Retinal pigment epithelial cell (primary cell): ENCODE measurements at regions not wholly inside any gene's neighbourhood (a gene's known extent, or its start where the extent isn't known, plus 50 kb on each side); places are given as distances from the start of the nearest gene placed in this dataset.

ENCODE experiments used
- DNase-seq: peaks from one replicate; pipeline ENCODE4 v3.0.0-alpha.2; 2010; ENCODE audit warnings: low read depth
- H3K4me3 ChIP-seq: 2 replicates; pipeline ENCODE4 v1.5.1; 2011; ENCODE audit warnings: mild to moderate bottlenecking, low read length, control low read depth, moderate library complexity
- TF ChIP-seq, protein P1 (sequence below): conservative IDR thresholded peaks from 2 replicates; pipeline ENCODE4 v1.5.1; 2011; ENCODE audit warnings: low read depth, low read length, control low read depth, inconsistent platforms

DNA sequence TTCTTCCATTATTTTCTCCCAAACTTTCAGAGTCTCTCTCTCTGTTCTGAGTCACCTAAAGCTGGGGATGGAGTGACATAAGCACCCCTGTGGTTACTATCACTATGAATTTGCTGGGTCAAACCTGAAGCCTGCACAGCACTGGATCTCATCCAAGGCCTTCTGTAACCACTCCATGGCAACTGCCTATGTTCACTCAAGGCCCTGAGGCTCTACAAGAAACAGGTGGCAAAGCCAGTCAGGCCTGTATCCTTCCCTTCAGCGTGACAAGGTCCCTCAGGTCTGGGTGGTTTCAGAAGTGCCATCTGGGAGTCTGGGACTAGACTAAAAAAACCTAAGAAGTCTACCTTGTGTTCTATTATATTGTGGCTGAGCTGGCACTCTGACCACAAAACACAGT lies 1278.8 kb upstream of the EYS start:
- DNase-seq = no peak
- no peak overlapping the region for H3K4me3 ChIP-seq
- TF ChIP-seq, protein P1, sequence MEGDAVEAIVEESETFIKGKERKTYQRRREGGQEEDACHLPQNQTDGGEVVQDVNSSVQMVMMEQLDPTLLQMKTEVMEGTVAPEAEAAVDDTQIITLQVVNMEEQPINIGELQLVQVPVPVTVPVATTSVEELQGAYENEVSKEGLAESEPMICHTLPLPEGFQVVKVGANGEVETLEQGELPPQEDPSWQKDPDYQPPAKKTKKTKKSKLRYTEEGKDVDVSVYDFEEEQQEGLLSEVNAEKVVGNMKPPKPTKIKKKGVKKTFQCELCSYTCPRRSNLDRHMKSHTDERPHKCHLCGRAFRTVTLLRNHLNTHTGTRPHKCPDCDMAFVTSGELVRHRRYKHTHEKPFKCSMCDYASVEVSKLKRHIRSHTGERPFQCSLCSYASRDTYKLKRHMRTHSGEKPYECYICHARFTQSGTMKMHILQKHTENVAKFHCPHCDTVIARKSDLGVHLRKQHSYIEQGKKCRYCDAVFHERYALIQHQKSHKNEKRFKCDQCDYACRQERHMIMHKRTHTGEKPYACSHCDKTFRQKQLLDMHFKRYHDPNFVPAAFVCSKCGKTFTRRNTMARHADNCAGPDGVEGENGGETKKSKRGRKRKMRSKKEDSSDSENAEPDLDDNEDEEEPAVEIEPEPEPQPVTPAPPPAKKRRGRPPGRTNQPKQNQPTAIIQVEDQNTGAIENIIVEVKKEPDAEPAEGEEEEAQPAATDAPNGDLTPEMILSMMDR = no peak

DNA sequence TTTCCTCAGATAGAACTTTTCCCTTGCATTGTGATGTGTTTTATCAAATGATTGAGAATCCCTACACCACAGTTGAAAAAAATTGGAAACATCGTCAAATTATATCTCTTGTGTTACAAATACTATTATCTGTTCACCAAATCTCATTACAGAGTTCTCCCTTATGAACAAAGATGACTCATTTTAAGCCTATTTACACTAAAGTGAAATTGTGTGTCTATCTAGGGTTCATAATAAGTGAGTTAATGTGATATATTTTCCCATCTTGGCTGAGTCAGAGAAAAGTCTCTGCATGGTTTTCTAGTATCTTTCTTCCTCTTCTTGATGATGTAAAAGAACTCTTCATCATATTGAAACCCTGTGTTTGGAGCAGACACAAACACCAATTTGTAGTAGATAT lies 1263.3 kb upstream of the EYS start:
- no peak overlapping the region for H3K4me3 ChIP-seq
- TF ChIP-seq, protein P1 = no peak
- no peak for DNase-seq

DNA sequence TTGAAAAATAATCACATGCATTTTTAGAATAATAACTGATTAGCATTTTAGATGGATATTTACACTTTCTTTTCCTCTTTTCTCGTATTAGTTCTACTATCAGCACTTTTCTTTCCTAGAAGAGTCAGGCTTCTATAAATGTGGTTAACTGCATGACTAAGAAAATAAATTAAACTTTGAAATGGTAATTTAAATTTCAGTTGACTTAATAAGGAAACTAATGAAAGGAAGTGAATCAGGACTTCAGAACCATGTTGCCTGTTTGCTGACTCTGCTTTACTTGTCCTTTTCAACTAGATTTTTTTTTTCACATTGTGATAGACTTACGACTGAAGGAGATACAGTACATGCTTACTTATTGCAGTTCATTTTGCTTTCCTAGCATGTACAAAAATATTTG lies 1258.2 kb upstream of the EYS start:
- TF ChIP-seq, protein P1 = no peak
- no peak overlapping the region for H3K4me3 ChIP-seq
- DNase-seq = no peak

DNA sequence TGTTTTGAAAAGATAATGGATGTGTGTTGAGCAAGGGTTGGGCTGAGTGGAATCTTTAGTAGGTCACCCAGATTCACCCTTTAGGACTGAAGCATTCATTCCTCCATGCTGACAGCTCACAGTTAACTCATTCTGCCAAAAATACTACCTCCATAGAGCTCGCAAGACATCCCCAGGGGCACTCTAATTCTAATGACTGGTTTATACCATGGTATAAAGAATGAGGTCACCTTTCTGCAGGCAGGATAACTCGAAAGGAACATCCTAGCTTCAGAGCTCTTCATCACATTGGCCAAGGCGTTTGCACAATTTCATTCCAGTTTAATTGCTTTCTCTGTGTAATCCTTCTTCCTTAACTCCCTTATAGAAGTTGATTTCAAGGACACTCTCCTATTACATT lies 1257.2 kb upstream of the EYS start:
- H3K4me3 ChIP-seq = no peak overlapping the region
- no peak for DNase-seq
- TF ChIP-seq, protein P1 = no peak

DNA sequence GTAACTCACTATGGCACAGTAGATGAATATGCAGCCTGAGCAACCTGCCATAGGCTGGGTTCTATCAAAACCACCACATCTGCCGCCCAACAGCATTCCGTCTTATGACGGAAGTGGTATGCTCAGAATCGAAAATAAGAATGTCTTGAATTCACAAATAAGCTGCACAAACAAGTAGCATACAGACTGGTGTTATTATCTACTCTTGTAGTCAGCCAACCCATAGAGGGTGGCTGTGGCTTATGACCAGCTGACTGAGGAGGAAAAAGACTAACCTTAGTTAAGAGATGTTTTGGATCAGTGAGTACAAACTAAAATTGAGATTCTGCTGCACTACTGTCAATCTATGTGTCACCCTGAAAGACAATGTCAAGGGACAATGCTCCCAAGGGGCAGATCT lies 1255.1 kb upstream of the EYS start:
- no peak overlapping the region for H3K4me3 ChIP-seq
- TF ChIP-seq, protein P1 = no peak
- no peak for DNase-seq

DNA sequence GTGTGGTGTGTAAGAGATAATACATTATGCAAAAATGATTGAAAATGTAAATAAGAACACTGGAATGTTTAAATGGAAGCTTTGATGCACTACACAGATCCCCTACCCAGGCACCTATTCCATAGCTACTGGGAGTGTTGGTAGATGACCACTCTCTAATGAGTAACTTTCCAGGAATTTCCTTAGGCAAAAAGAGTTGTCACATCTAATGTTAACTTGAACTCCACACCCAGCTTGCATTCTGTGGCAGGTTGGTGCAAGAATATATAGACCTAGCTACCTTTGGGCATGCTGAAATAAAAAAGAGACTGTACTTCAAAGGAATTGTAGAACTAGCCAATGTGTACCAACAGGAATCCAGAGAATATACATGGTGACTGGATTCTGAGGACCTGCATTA lies 1254.2 kb upstream of the EYS start:
- H3K4me3 ChIP-seq = no peak overlapping the region
- TF ChIP-seq, protein P1 = no peak

DNA sequence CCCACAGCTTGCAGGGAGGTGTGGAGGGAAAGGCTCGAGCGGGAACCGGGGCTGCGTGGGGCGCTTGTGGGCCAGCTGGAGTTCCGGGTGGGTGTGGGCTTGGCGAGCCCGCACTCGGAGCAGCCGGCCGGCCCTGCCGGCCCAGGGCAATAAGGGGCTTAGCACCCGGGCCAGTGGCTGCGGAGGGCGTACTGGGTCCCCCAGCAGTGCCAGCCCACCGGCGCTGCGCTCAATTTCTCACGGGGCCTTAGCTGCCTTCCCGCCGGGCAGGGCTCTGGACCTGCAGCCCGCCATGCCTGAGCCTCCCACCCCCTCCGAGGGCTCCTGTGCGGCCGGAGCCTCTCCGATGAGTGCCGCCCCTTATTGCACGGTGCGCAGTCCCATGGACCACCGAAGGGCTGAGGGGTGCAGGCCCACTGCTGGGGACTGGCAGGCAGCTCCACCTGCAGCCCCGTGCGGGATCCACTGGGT lies 1242.2 kb upstream of the EYS start:
- no peak overlapping the region for H3K4me3 ChIP-seq
- TF ChIP-seq, protein P1 = no peak
- DNase-seq = no peak

More for the DNA sequence above, 1254.2 kb upstream of the EYS start:
- DNase-seq = no peak
